GM12878 (cell line): ENCODE measurements at regions not wholly inside any gene's neighbourhood (a gene's known extent, or its start where the extent isn't known, plus 50 kb on each side); places are given as distances from the start of the nearest gene placed in this dataset.

Source experiments
- ATAC-seq: fragments of 200-7000 bp; cut with Tn5 transposase; 3 replicates; pipeline ENCODE4 v1.9.1; 2020; ENCODE audit warnings: mild to moderate bottlenecking, moderate library complexity
- BruUV-seq: library from RNA; stranded (reverse); fragments of 400-500 nt; replicated peaks from 2 replicates; lab custom pipeline; 2021; lab: Mats Ljungman, UMichigan
- CTCF ChIA-PET: fragments of 300-600 bp; sonication (Branson Sonifier 250); formaldehyde crosslinking; extraction: SDS; loops from one replicate; lab custom pipeline; 2021; ENCODE audit warnings: inconsistent platforms; lab: Yijun Ruan, JAX
- POLR2A ChIA-PET: fragments of 350-600 bp; formaldehyde crosslinking; extraction: SDS; loops from one replicate; lab custom pipeline; 2021; ENCODE audit warnings: inconsistent platforms; lab: Charles Lee
- RAD21 ChIA-PET: fragments of 300-600 bp; sonication (Branson Sonifier 250); formaldehyde crosslinking; loops from one replicate; lab custom pipeline; 2023; ENCODE audit warnings: antibody characterized with exemption; ENCODE audit not compliant: unreplicated experiment; lab: Charles Lee
- SMC1A ChIA-PET: fragments of 300-600 bp; sonication (Branson Sonifier 250); formaldehyde crosslinking; loops from one replicate; lab custom pipeline; 2023; ENCODE audit not compliant: unreplicated experiment, uncharacterized antibody; lab: Charles Lee
- DNase-seq: peaks from one replicate; pipeline ENCODE4 v3.0.0-alpha.2; 2011; ENCODE audit warnings: low read depth, low spot score
- FAIRE-seq: peaks from 3 replicates; lab custom pipeline; 2011; peaks lifted over from hg19 to GRCh38; lab: Jason Lieb, UNC
- H2AFZ ChIP-seq: 2 replicates; pipeline ENCODE4 v1.6.0; 2011; ENCODE audit warnings: low read depth, low read length, control low read depth; ENCODE audit not compliant: control insufficient read depth
- H3K27ac ChIP-seq: 2 replicates; pipeline ENCODE4 v1.5.1; 2011; ENCODE audit warnings: control low read depth; ENCODE audit not compliant: control insufficient read depth, insufficient read depth
- H3K27me3 ChIP-seq, 2 experiments: replicated peaks in 1 of 2; 2 replicates each; pipeline versions ENCODE4 v1.6.0 to v1.6.1; 2011; ENCODE audit warnings: low read length in 1 of 2; ENCODE audit not compliant: control insufficient read depth in 2 of 2, insufficient read depth in 2 of 2
- H3K36me3 ChIP-seq, 2 experiments: 2 replicates each; pipeline ENCODE4 v1.5.1; 2011; ENCODE audit warnings: low read length in 1 of 2; ENCODE audit not compliant: control insufficient read depth in 2 of 2, insufficient read depth in 2 of 2
- H3K4me1 ChIP-seq: 2 replicates; pipeline ENCODE4 v1.6.1; 2011; ENCODE audit warnings: mild to moderate bottlenecking, low read length, moderate library complexity, mixed read lengths; ENCODE audit not compliant: control insufficient read depth, insufficient read depth
- H3K4me2 ChIP-seq: 2 replicates; pipeline ENCODE4 v1.6.0; 2011; ENCODE audit warnings: control low read depth; ENCODE audit not compliant: control insufficient read depth, insufficient read depth
- H3K4me3 ChIP-seq: fragments of 200-600 bp; sonication (generic); 2 replicates; pipeline ENCODE4 v1.5.1; 2016
- H3K79me2 ChIP-seq: 2 replicates; pipeline ENCODE4 v1.6.0; 2011; ENCODE audit warnings: low read length; ENCODE audit not compliant: control insufficient read depth, insufficient read depth
- H3K9ac ChIP-seq: 2 replicates; pipeline ENCODE4 v1.8.0; 2011; ENCODE audit warnings: low read length, control low read depth, mixed read lengths; ENCODE audit not compliant: control insufficient read depth, insufficient read depth
- H3K9me3 ChIP-seq: replicated peaks from 3 replicates; pipeline ENCODE4 v1.5.1; 2011; ENCODE audit warnings: mild to moderate bottlenecking, low read length; ENCODE audit not compliant: control insufficient read depth, insufficient read depth
- H4K20me1 ChIP-seq: 2 replicates; pipeline ENCODE4 v1.6.0; 2011; ENCODE audit not compliant: control insufficient read depth, insufficient read depth
- ASH2L ChIP-seq: fragments of 300-600, 200-600 bp; sonication (generic); IDR thresholded peaks from 2 replicates; pipeline ENCODE4 v1.6.1; 2017; ENCODE audit warnings: low read depth, mild to moderate bottlenecking, borderline replicate concordance
- BMI1 ChIP-seq: fragments of 450-650 bp; IDR thresholded peaks from 2 replicates; pipeline ENCODE4 v1.6.1; 2016; ENCODE audit warnings: mild to moderate bottlenecking, moderate library complexity, borderline replicate concordance
- CEBPB ChIP-seq, 2 experiments: fragments of 150-350 bp in 1 of 2; IDR thresholded peaks; 2 replicates each; pipeline ENCODE4 v1.6.1; 2012 to 2014; ENCODE audit warnings: low read depth in 2 of 2, low read length in 2 of 2, borderline replicate concordance in 1 of 2, inconsistent platforms in 1 of 2
- EED ChIP-seq: sonication (generic); IDR thresholded peaks from 2 replicates; pipeline ENCODE4 v1.6.1; 2016; ENCODE audit warnings: antibody characterized with exemption, low read depth
- ELK1 ChIP-seq: IDR thresholded peaks from 2 replicates; pipeline ENCODE4 v1.6.1; 2012; ENCODE audit warnings: low read depth, low read length, improper control_type of control experiment
- IKZF1 ChIP-seq: fragments of 450-650 bp; conservative IDR thresholded peaks from 2 replicates; pipeline ENCODE4 v1.6.1; 2017; ENCODE audit warnings: antibody characterized with exemption, mild to moderate bottlenecking
- MYB ChIP-seq: fragments of 150-350 bp; IDR thresholded peaks from 2 replicates; pipeline ENCODE4 v1.6.1; 2014; ENCODE audit warnings: mild to moderate bottlenecking, low read depth, low read length, borderline replicate concordance
- NFYA ChIP-seq: IDR thresholded peaks from 2 replicates; pipeline ENCODE4 v1.6.1; 2011; ENCODE audit warnings: low read depth, mild to moderate bottlenecking, low read length, improper control_type of control experiment, borderline replicate concordance
- POLR2A ChIP-seq: IDR thresholded peaks from 2 replicates; pipeline ENCODE4 v1.6.1; 2011; ENCODE audit warnings: low read depth, mild to moderate bottlenecking, low read length
- POLR2AphosphoS5 ChIP-seq: IDR thresholded peaks from 2 replicates; pipeline ENCODE4 v1.6.1; 2011; ENCODE audit warnings: mild to moderate bottlenecking, low read length, inconsistent platforms
- POU2F2 ChIP-seq: IDR thresholded peaks from 3 replicates; pipeline ENCODE4 v1.6.1; 2011; ENCODE audit warnings: low read depth, mild to moderate bottlenecking, low read length, borderline replicate concordance
- RAD51 ChIP-seq: fragments of 450-650 bp; IDR thresholded peaks from 2 replicates; pipeline ENCODE4 v1.6.1; 2016; ENCODE audit warnings: moderate library complexity, mild to moderate bottlenecking, inconsistent platforms
- RUNX3 ChIP-seq: IDR thresholded peaks from 2 replicates; pipeline ENCODE4 v1.6.1; 2012; ENCODE audit warnings: low read length, inconsistent platforms
- SMAD5 ChIP-seq: IDR thresholded peaks from 2 replicates; pipeline ENCODE4 v1.6.1; 2016; ENCODE audit warnings: antibody characterized with exemption, low read depth
- SMARCA5 ChIP-seq: fragments of 450-650 bp; IDR thresholded peaks from 2 replicates; pipeline ENCODE4 v1.6.1; 2017; ENCODE audit warnings: mild to moderate bottlenecking
- TAF1 ChIP-seq: IDR thresholded peaks from 2 replicates; pipeline ENCODE4 v1.6.1; 2011; ENCODE audit warnings: mild to moderate bottlenecking, low read depth, low read length, borderline replicate concordance
- ZNF687 ChIP-seq: fragments of 450-650 bp; IDR thresholded peaks from 2 replicates; pipeline ENCODE4 v1.6.1; 2017; ENCODE audit warnings: mild to moderate bottlenecking, moderate library complexity
- ZZZ3 ChIP-seq: IDR thresholded peaks from 2 replicates; pipeline ENCODE4 v1.6.1; 2011; ENCODE audit warnings: low read depth; ENCODE audit not compliant: control insufficient read depth, insufficient read length
- WGBS: methylation state at CpG from one replicate; pipeline ENCODE4 v1.1.6; 2016; ENCODE audit warnings: low lambda C conversion rate; ENCODE audit not compliant: insufficient replicate concordance, insufficient coverage; ENCODE audit errors: missing lambda C conversion rate; 5-methylcytosine and 5-hydroxymethylcytosine counted together
- in situ Hi-C: fragments of 300-500 bp; cut with MboI; formaldehyde crosslinking; loops from 9 replicates; pipeline ENCODE4 v1.14.3; 2018; ENCODE audit warnings: mixed read lengths
- intact Hi-C: fragments of 100-400 bp; cut with micrococcal nuclease; formaldehyde crosslinking; loops from one replicate; pipeline ENCODE4 v1.14.2; 2022; ENCODE audit not compliant: unreplicated experiment

GRCh38 chr10:78516236-78516635 lies 482.6 kb downstream of the RPS24 start:
- DNase-seq, result no peak
- H3K4me2 ChIP-seq, result no peak overlapping the region
- RAD21 ChIA-PET, result no interaction called here

More at GRCh38 chr10:78516236-78516635, 482.6 kb downstream of the RPS24 start:
- no peak for TF ChIP-seq CEBPB (IDR thresholded peaks at IDR 0.05; ENCODE audit: borderline replicate concordance in 1 of 2, low read depth in 2 of 2, low read length in 2 of 2)
- TF ChIP-seq SMAD5, result no peak
- TF ChIP-seq SMARCA5, result no peak
- TF ChIP-seq NFYA, result no peak
- TF ChIP-seq POLR2A, result no peak
- TF ChIP-seq MYB, result no peak
- no peak for TF ChIP-seq ELK1
- TF ChIP-seq POLR2AphosphoS5, result no peak
- no peak for TF ChIP-seq TAF1
- TF ChIP-seq RAD51, result no peak
- TF ChIP-seq ZZZ3, result no peak
- no peak for TF ChIP-seq BMI1
- no peak for TF ChIP-seq ZNF687
- TF ChIP-seq POU2F2, result no peak
- no peak for TF ChIP-seq RUNX3
- TF ChIP-seq IKZF1, result no peak
- TF ChIP-seq ASH2L, result no peak
- TF ChIP-seq EED, result no peak
- CTCF ChIA-PET, result no interaction called here
- FAIRE-seq (no peak), ATAC-seq (no peak)
- H2AFZ ChIP-seq, result no peak overlapping the region
- WGBS, result 25% methylated on average over 3 of the region's 3 CpGs
- in situ Hi-C loops, result no loop called here
- BruUV-seq, result no TSS peak
- POLR2A ChIA-PET, result no interaction called here
- no peaks in the 10 kb centered on the region for H3K79me2 ChIP-seq
- H3K9me3 ChIP-seq, result no peaks in the 10 kb centered on the region
- H3K36me3 ChIP-seq, result no peaks in the 10 kb centered on the region
- H3K4me1 ChIP-seq, result no peaks in the 10 kb centered on the region
- H3K27me3 ChIP-seq, result no peaks in the 10 kb centered on the region; a peak in 1 of 4 replicates
- no peak overlapping the region for H3K27ac ChIP-seq
- no peak overlapping the region for H3K9ac ChIP-seq
- SMC1A ChIA-PET, result no interaction called here
- H3K4me3 ChIP-seq, result no peak overlapping the region
- intact Hi-C loops, result no loop called here
- H4K20me1 ChIP-seq, result no peaks in the 10 kb centered on the region
